ENCODE measurements at regions not wholly inside any gene's neighbourhood (a gene's known extent, or its start where the extent isn't known, plus 50 kb on each side); places are given as distances from the start of the nearest gene placed in this dataset.

DNA sequence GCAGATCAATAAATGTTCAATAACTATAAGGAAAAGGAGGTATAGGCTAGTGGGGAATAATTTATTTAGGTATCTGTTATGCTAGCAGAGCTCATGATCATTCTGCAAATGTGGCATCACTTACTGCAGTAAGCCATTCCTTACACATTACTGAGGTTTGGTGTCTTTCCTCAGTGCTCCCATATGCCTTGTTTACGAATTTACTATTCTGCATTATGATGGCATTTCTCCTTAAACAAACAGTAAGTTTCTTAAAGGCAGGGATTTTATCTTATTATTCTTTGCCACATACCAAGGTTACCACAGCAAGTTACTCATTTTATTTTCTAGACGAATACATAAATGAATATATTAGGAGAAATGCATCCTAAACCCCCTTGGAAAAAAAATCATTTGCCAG, 88.4 kb downstream of the DSEL start:
- DNase-seq (ENCODE audit: extremely low read depth, low read depth), result no peak
- TF ChIP-seq, protein P1, sequence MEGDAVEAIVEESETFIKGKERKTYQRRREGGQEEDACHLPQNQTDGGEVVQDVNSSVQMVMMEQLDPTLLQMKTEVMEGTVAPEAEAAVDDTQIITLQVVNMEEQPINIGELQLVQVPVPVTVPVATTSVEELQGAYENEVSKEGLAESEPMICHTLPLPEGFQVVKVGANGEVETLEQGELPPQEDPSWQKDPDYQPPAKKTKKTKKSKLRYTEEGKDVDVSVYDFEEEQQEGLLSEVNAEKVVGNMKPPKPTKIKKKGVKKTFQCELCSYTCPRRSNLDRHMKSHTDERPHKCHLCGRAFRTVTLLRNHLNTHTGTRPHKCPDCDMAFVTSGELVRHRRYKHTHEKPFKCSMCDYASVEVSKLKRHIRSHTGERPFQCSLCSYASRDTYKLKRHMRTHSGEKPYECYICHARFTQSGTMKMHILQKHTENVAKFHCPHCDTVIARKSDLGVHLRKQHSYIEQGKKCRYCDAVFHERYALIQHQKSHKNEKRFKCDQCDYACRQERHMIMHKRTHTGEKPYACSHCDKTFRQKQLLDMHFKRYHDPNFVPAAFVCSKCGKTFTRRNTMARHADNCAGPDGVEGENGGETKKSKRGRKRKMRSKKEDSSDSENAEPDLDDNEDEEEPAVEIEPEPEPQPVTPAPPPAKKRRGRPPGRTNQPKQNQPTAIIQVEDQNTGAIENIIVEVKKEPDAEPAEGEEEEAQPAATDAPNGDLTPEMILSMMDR (IDR thresholded peaks at IDR 0.05; ENCODE audit: low read depth, low read length, missing control alignments), result no peak
- H3K4me3 ChIP-seq (replicated peaks; ENCODE audit: low read depth, low read length), result no peak overlapping the region

DNA sequence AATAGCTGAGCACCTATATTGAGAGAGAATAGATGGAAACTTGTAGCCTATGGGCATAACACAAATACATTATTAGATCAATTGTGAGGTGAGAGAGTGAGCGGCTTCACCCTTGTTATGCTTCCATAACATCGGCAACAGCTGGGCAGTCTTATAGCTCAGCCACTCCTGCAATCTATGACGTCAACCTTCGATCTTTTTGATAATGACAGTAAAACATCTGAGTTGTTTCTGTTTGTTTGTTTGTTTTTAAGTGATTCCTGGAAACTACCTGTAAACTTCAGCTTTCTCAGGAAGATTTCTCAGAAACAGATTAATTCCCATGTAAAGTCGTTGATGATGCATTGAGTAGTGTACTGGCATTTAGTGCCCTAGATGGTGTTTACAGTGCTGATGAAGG, 90.0 kb downstream of the DSEL start:
- no peak overlapping the region for H3K4me3 ChIP-seq (replicated peaks; ENCODE audit: low read depth, low read length)
- no peak for DNase-seq (ENCODE audit: extremely low read depth, low read depth)
- TF ChIP-seq, protein P1 (IDR thresholded peaks at IDR 0.05; ENCODE audit: low read depth, low read length, missing control alignments), result no peak

DNA sequence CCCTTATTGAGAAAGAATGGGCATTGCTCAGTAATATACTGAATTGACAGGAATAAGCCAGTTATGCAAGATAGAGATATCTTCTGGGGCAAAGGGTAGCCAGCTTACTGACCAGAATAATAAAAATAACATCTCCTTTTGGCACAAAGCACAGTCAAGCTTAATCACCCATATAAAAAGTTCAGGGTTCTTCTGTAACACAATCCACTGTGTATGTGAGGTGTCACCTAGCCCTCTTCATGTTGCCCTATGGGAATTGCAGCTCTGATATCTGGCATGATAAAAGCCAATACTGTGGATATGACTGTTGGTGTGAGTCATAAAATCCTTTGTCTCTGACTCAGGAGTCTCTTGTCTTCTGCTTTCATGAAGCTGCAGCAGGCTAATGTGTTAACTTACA, 90.8 kb downstream of the DSEL start:
- TF ChIP-seq, protein P1 (IDR thresholded peaks at IDR 0.05; ENCODE audit: low read depth, low read length, missing control alignments), result no peak
- no peak overlapping the region for H3K4me3 ChIP-seq (replicated peaks; ENCODE audit: low read depth, low read length)
- peak; percentile 72 for DNase-seq (ENCODE audit: extremely low read depth, low read depth)

DNA sequence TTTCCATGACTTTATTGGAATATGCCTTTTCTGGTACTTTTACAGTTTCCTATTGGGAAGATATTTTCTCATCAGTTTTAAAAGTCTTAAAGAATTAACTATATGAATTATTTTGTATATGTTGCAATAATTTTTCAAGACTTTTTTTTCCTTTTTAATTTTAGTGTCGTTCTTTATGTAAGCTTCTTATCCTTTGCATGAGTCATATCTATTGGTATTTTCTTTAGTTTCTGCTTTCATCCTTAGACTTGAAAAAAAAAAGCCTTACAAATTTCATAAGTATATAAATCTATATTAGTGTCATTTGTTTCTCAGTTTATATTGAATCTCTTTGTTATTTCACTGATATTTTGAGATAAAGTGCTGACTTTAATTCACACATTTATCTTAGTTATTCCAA, 94.9 kb downstream of the DSEL start:
- H3K4me3 ChIP-seq (replicated peaks; ENCODE audit: low read depth, low read length), result no peak overlapping the region
- TF ChIP-seq, protein P1 (IDR thresholded peaks at IDR 0.05; ENCODE audit: low read depth, low read length, missing control alignments), result no peak
- no peak for DNase-seq (ENCODE audit: extremely low read depth, low read depth)

DNA sequence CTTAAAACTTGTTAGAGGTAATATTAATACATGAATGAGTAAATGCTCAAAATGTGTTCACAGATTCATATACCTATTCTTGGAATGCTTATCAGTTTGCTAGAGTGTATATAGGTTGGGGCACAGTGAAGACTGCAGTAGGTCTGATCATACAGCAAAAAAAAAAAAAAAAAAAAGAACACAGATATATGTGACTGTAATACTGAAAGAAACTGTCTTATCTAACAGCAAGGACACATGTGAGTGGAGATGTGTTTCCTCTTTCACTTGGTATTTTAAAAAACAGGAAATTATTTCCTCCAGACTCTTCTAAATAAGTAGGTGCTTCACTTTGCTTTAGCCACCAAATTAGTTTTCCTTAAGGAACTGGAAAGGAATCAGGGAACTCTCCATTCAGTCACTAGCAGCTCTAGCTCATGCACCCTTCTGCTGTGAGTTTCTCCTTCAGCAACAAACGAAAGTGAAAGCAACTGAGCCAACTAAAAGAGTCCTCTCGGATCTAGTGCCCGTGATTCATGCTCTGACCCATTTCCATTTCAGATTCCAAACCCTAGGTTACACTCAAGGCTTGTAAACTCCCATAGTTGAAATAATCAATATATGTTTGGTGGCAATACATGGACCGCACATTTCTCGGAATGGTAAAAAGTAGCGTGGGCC, 98.5 kb downstream of the DSEL start:
- TF ChIP-seq, protein P1 (IDR thresholded peaks at IDR 0.05; ENCODE audit: low read depth, low read length, missing control alignments), result no peak
- no peak for DNase-seq (ENCODE audit: extremely low read depth, low read depth)
- H3K4me3 ChIP-seq (replicated peaks; ENCODE audit: low read depth, low read length), result no peak overlapping the region

DNA sequence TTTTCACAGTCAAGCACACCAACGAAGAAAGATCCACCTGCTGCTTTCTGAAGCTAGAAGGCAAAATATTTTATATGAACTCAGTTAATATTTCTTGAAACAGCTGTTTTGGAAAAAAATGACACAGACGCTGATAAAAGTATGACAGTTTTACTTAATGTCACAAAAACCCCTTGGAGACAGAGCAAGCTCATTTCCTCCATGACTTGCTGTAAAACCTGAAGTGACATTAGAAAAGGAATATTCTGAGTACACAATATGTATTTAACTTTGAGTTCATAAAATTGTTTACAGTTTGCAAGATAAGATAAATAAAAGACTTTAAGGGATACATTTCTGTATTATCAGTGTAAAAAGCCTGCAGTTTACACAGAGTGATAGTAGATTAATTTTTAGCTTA, 105.4 kb downstream of the DSEL start:
- no peak for DNase-seq (ENCODE audit: extremely low read depth, low read depth)
- H3K4me3 ChIP-seq (replicated peaks; ENCODE audit: low read depth, low read length), result no peak overlapping the region
- TF ChIP-seq, protein P1 (IDR thresholded peaks at IDR 0.05; ENCODE audit: low read depth, low read length, missing control alignments), result no peak

Data from HFF-Myc (cell line).